ENCODE measurements at regions not wholly inside any gene's neighbourhood (a gene's known extent, or its start where the extent isn't known, plus 50 kb on each side); places are given as distances from the start of the nearest gene placed in this dataset.

DNA sequence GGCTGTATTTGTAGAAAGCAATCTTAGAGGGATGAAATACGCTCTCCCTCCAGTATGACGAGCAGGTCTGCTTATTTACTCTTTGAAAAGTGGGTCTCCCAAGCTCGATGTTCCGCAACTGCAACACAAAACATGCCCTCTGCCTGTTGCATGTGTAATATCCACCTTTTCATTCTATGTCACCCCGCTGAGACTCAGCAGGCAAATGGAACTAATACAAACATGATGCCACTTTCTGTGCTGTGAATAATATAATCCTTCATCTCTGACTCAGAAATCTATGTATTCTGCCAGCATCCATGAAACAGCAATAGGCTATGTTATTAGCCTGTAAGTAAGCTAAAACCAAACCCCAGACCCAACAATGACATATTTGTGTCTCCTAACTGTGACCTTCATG is 200.8 kb upstream of the TMCO5A start:
- Mint-ChIP-seq H3K27ac (no peak overlapping the region), H3K36me3 (no peaks in the 10 kb centered on the region), H3K27me3 (ENCODE audit: low read depth in 3 of 3) (peaks cover 0 to 1% (median 0%) of the 10 kb centered on the region in 3 donors), H3K4me1 (no peaks in the 10 kb centered on the region), H3K9me3 (peaks cover 0 to 7% (median 0%) of the 10 kb centered on the region in 6 donors), H3K4me3 (no peak overlapping the region)
- no peak for DNase-seq

DNA sequence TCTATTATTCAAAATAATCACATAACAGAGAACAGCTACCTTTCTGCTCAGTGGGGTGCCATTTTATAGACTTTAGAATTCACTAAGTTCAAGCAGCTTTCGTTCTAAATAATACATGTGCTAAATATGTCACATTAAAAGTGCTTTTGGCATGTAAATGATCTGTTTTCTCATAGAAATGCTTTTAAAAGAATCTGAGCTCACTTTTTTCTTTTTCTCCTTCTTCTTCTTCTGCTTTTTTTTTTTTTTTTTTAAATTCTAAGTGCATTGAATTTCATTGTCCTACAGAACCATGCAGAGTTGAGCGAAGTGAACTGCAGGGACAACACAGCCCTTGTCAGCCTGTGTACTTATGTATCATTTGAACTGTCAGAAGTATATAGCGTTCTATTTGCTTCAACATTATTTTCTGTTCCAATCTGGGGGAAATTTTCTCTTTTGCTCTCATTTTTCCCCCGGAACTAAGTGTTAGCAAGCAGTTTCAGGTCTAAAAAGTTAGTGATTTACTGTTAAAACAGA is 193.8 kb upstream of the TMCO5A start:
- DNase-seq = no peak
- Mint-ChIP-seq H3K27me3 (ENCODE audit: low read depth in 3 of 3) (peaks cover 0 to 3% (median 0%) of the 10 kb centered on the region in 3 donors), H3K27ac (no peak overlapping the region), H3K4me1 (no peaks in the 10 kb centered on the region), H3K4me3 (no peak overlapping the region), H3K9me3 (peaks cover 0 to 3% (median 0%) of the 10 kb centered on the region in 6 donors), H3K36me3 (no peaks in the 10 kb centered on the region)

DNA sequence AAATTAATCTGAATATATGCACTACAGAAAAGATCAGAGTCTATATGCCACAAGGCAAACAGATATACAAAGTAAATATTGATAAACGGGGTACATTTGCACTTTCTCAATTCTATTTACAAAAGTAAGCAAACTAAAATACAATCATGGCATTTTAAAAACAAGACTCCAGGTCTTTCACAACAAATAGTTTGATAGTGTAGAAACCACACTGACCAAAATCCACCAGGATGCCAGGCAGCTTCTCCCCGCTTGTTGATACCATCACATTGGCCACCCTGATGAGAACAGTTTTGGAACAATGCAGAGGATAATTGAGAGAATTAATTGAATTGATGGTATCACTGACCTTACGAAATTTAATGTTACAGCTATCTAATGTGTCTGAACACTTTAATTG is 190.6 kb upstream of the TMCO5A start:
- Mint-ChIP-seq H3K9me3 (peaks cover 0 to 12% (median 6%) of the 10 kb centered on the region in 6 donors), H3K4me1 (no peaks in the 10 kb centered on the region), H3K4me3 (no peak overlapping the region), H3K27ac (no peak overlapping the region), H3K27me3 (ENCODE audit: low read depth in 3 of 3) (peaks cover 0 to 2% (median 0%) of the 10 kb centered on the region in 3 donors), H3K36me3 (no peaks in the 10 kb centered on the region)
- DNase-seq = no peak

DNA sequence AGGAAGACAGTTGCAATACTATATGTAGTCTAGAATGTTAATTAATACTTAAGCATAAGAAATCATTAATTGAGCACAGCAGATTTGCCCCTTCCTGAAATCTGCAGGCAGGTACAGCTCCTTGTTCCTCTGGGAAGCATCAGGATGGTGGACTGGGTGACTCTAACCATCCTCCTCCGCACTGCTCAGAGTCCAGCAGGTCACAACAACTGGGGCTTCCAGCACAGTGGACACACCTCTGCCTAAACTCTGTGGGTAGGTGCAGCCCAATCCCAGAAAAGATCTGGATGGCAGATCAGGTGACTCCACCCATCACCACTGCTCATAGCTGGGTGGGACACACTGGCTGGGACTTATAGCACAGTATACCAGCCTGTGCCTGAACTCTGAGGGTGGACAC is 189.9 kb upstream of the TMCO5A start:
- Mint-ChIP-seq H3K27ac (no peak overlapping the region), H3K9me3 (peaks cover 0 to 16% (median 9%) of the 10 kb centered on the region in 6 donors), H3K36me3 (no peaks in the 10 kb centered on the region), H3K4me3 (no peak overlapping the region), H3K4me1 (no peaks in the 10 kb centered on the region), H3K27me3 (ENCODE audit: low read depth in 3 of 3) (peaks cover 0 to 2% (median 0%) of the 10 kb centered on the region in 3 donors)
- no peak for DNase-seq

DNA sequence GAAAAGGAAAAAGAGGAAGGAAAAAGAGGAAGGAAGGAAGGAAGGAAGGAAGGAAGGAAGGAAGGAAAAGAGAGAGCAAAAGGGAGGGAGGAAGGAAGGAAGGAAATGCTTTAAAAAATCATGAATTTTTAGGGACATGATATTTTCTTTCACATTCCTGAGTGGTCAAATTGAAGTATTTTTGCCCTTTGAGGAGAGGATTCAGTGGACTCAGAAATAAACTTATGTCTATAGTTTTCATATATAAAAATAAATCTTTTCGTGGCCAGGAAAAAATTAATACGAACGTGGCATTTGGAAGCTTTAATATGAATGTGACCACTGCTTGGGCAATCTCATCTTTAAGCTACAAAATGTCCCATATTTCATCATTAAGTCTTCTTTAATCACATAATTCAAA is 183.0 kb upstream of the TMCO5A start:
- no peaks in the 10 kb centered on the region for H3K36me3 Mint-ChIP-seq
- DNase-seq = no peak

DNA sequence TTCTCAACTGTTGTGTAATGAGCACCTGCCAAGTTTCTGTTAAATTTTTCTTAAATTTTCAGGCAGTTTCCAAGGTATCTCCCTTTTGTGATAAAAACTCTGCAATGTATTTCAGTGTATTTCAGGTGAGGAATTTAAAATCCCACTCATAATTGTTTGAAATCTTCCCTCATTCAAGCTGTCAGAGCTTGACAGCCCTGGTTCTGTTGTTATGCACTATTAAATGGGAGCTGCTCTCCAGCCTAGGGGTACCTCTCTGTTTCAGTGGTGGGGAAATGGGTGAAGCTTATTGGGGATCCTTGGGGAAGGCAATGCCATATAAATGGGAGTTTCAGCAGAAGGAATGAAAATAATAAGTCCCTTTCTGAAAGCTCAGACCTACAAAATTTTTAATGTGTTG is 178.0 kb upstream of the TMCO5A start:
- DNase-seq = no peak
- no peak overlapping the region for H3K27ac Mint-ChIP-seq
- H3K27me3 Mint-ChIP-seq (ENCODE audit: low read depth in 3 of 3) = peaks cover 0 to 3% (median 0%) of the 10 kb centered on the region in 3 donors
- no peak overlapping the region for H3K4me3 Mint-ChIP-seq
- H3K9me3 Mint-ChIP-seq = peaks cover 0 to 4% (median 1%) of the 10 kb centered on the region in 6 donors
- H3K4me1 Mint-ChIP-seq = no peaks in the 10 kb centered on the region
- no peaks in the 10 kb centered on the region for H3K36me3 Mint-ChIP-seq

More for the DNA sequence above, 183.0 kb upstream of the TMCO5A start:
- no peak overlapping the region for H3K4me3 Mint-ChIP-seq
- peaks cover 0 to 19% (median 8%) of the 10 kb centered on the region in 6 donors for H3K9me3 Mint-ChIP-seq
- no peaks in the 10 kb centered on the region for H3K4me1 Mint-ChIP-seq
- peaks cover 0 to 1% (median 0%) of the 10 kb centered on the region in 3 donors for H3K27me3 Mint-ChIP-seq (ENCODE audit: low read depth in 3 of 3)
- H3K27ac Mint-ChIP-seq = no peak overlapping the region

DNA sequence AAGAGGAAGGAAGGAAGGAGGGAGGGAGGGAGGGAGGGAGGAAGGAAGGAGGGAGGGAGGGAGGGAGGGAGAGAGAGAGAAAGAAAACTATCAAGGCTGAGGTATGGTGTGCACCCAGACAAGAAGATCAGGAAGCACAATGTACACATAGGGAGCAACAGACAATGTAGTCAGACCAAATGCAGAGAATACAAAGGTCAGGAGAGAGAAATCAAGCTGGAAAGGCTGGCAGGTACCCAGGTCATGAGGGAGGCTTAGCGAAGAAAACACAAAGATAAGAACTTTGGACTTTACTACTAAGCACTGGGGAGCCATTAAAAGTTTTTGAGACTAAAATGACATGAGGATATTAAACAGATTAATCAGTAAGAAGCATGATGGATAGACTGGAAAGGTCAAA is 176.0 kb upstream of the TMCO5A start:
- Mint-ChIP-seq H3K36me3 (no peaks in the 10 kb centered on the region), H3K27ac (no peak overlapping the region), H3K4me1 (no peaks in the 10 kb centered on the region), H3K9me3 (peaks cover 0 to 2% (median 0%) of the 10 kb centered on the region in 6 donors), H3K27me3 (ENCODE audit: low read depth in 3 of 3) (peaks cover 0 to 3% (median 2%) of the 10 kb centered on the region in 3 donors), H3K4me3 (no peak overlapping the region)
- DNase-seq = no peak

DNA sequence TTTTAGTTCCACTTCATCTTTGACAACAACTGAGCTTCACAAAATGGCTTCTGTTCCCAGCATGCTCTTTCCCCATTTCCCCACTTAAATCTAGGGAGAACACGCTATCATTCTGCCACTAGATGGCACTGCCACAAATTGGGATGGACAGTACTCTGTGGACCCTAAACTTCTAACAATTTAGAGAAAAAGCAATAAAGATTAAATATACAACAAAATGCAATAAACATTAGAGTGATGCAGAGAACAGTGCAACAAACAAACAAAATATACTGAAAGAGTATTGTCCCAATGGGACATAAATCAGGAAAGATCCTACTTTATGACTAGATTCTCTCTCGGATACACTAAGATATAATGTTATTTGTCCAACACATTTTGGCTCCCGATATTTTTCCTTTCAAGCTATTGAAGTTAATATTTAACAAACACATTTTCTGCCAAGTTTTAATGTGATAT is 169.7 kb upstream of the TMCO5A start:
- Mint-ChIP-seq H3K27ac (peak overlapping the region in 1 of 6 donors; percentile 40), H3K4me1 (peaks cover 10 to 29% of the 10 kb centered on the region in 2 donors), H3K27me3 (ENCODE audit: low read depth in 3 of 3) (peaks cover 0 to 5% (median 0%) of the 10 kb centered on the region in 3 donors), H3K4me3 (no peak overlapping the region), H3K9me3 (peaks cover 0 to 2% (median 0%) of the 10 kb centered on the region in 6 donors), H3K36me3 (no peaks in the 10 kb centered on the region)
- DNase-seq = peak in 1 of 3 donors; percentile 17

DNA sequence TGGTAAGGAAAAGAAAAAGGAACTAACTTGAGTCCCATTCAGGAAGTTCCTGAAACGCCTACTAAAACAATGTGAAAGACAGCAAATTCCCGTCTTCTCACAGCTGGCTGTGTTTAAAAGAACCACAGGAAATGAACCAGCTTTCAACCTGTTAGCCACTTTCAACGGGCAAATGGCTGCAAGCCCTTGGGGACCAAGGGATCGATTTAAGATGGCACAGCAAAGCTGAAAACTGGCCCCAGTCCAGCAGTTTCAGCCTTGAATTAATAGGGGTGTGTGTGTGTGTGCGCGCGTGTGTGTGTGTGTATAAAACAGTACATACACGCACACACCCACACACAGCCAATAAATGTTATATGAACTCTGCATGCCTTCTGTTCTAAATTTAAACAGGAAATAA is 168.7 kb upstream of the TMCO5A start:
- H3K27me3 Mint-ChIP-seq (ENCODE audit: low read depth in 3 of 3) = peaks cover 0 to 5% (median 0%) of the 10 kb centered on the region in 3 donors
- H3K4me3 Mint-ChIP-seq = peak overlapping the region; percentile 1 to 38 (median 31)
- peak in 2 of 3 donors; percentile 1 to 2 for DNase-seq
- peaks cover 0 to 2% (median 0%) of the 10 kb centered on the region in 6 donors for H3K9me3 Mint-ChIP-seq
- H3K4me1 Mint-ChIP-seq = peaks cover 10 to 29% of the 10 kb centered on the region in 2 donors
- H3K27ac Mint-ChIP-seq = no peak overlapping the region
- H3K36me3 Mint-ChIP-seq = no peaks in the 10 kb centered on the region

DNA sequence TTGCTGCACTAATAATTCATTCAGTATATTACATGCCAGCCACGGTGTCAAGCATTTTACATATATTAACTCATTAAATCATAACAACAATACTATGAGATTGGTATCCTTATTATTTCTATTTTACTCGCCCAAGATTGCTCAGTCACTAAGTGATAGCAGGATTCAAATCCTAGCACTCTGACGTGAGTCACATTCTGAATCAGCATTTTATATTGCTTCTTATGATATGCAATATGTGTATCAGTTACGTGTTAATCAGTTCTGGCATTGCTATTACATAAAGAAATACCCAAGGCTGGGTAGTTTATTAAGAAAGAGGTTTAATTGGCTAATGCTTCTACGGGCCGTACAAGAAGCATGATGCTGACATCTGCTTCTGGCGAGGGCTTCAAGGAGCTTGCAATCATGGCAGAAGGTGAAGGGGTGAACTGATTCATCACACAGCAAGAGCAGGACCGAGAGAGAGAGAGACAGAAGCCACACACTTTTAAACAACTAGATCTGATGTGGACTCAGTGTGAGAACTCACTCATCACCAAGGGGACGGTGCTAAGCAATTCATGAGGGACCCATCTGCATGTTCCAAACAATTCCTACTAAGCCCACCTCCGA is 166.5 kb upstream of the TMCO5A start:
- no peaks in the 10 kb centered on the region for H3K36me3 Mint-ChIP-seq
- H3K9me3 Mint-ChIP-seq = peaks cover 0 to 2% (median 0%) of the 10 kb centered on the region in 6 donors
- H3K27ac Mint-ChIP-seq = no peak overlapping the region
- no peak overlapping the region for H3K4me3 Mint-ChIP-seq
- peaks cover 0 to 3% (median under 1%) of the 10 kb centered on the region in 3 donors for H3K27me3 Mint-ChIP-seq (ENCODE audit: low read depth in 3 of 3)
- peaks cover 10 to 29% of the 10 kb centered on the region in 2 donors for H3K4me1 Mint-ChIP-seq
- no peak for DNase-seq

DNA sequence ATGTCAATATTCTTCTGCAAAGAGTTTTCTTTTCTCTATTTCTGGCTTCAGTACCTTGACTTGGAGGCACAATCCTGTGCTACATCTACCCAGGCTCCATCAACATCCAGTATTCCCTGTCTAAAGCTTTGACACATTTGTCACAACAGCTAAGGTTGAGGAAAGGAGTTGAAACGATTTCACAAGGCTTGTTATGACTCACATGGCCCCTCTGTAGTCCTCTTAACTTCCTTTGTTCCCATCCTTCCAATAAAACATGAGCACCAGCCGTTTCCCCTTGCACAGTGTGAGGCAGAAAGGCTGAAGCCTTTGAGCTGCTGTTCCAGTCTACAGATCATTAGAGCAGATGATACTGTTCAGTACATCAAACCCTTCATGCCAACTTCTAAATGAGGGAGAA is 163.0 kb upstream of the TMCO5A start:
- H3K4me1 Mint-ChIP-seq = peaks cover 0 to 7% of the 10 kb centered on the region in 2 donors
- H3K27me3 Mint-ChIP-seq (ENCODE audit: low read depth in 3 of 3) = peaks cover 0 to 4% (median 2%) of the 10 kb centered on the region in 3 donors
- no peak overlapping the region for H3K4me3 Mint-ChIP-seq
- H3K9me3 Mint-ChIP-seq = peaks cover 0 to 4% (median 0%) of the 10 kb centered on the region in 6 donors
- DNase-seq = no peak
- H3K36me3 Mint-ChIP-seq = no peaks in the 10 kb centered on the region
- H3K27ac Mint-ChIP-seq = no peak overlapping the region

DNA sequence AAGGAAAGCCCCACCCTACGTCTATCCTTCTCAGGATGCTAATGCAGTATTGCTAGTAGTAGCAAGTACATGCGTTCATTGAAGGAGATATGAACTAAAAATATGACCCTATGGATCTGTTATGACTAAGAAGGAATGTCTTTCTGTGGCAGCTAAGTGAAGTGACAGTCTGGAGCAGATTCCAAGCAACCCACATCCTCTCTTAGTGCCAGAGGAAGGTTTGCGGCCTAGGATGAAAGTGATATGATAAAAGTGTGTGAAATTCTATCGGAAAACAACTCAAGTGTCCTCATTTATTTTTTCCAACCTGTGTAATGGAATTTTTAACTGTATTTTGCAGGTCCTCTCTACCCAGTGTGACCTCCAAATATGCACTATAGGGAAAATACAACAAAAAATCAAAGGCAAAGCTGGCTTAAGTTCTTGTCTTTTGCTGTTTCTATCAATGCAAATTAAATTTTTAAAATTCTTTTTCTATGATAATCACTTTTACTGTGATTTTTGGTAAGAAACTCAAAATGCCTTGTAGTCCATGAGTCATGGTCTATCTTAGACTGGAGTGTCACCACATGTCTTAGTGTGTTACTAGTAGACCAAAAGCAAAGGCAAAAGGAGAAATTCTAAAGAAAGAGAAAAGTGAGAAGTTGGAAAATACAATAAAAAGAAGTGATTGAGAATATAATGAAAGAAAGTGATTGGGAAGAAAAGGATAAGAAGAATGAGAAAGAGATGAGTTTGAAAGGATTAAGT is 161.2 kb upstream of the TMCO5A start:
- H3K4me1 Mint-ChIP-seq = no peaks in the 10 kb centered on the region
- no peaks in the 10 kb centered on the region for H3K36me3 Mint-ChIP-seq
- peaks cover 0 to 4% (median 0%) of the 10 kb centered on the region in 3 donors for H3K27me3 Mint-ChIP-seq (ENCODE audit: low read depth in 3 of 3)
- H3K27ac Mint-ChIP-seq = no peak overlapping the region
- peaks cover 0 to 2% (median 0%) of the 10 kb centered on the region in 6 donors for H3K9me3 Mint-ChIP-seq
- H3K4me3 Mint-ChIP-seq = no peak overlapping the region
- DNase-seq = no peak

DNA sequence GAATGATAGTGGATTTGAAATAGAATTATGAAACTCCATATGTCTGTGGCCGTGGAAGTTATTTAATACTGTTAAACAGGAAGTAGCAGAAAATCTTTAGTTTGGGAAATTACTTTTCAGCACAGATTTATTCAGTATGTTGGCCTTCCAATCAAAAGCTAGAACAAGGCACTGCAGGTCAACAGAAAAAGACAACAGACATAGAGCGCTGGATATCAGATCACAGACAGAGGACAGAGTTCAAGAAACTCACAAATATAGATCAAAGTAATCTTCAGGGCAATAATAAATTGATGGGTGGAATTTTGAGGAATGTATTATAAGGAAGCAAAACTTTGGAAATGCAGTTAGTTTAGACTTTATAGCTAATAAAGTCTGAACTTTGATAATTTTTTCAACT is 159.5 kb upstream of the TMCO5A start:
- DNase-seq = no peak
- H3K4me3 Mint-ChIP-seq = no peak overlapping the region
- H3K36me3 Mint-ChIP-seq = no peaks in the 10 kb centered on the region
- H3K27ac Mint-ChIP-seq = no peak overlapping the region
- H3K27me3 Mint-ChIP-seq (ENCODE audit: low read depth in 3 of 3) = peaks cover 0 to 4% (median 0%) of the 10 kb centered on the region in 3 donors
- H3K4me1 Mint-ChIP-seq = no peaks in the 10 kb centered on the region
- H3K9me3 Mint-ChIP-seq = peaks cover 0 to 2% (median 0%) of the 10 kb centered on the region in 6 donors

DNA sequence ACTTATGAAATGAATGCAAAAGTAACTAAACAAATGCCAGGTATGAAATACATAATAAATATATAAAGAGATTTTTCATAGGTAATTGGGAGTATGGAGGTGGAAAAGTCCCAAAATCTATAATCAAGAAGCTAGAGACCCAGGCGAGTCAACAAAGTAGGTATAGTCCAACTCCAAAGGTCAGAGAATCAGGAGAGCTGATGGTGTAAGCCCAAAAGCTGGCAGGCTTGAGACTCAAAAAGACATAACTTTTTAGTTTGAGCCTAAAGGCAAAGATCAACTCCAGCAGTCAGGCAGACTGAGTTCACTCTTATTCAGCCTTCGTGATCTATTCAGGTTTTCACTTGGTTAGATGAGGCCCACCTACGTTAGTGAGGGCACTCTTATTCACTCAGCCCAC is 157.4 kb upstream of the TMCO5A start:
- Mint-ChIP-seq H3K27me3 (ENCODE audit: low read depth in 3 of 3) (peaks cover 0 to 4% (median 0%) of the 10 kb centered on the region in 3 donors), H3K27ac (no peak overlapping the region), H3K36me3 (no peaks in the 10 kb centered on the region), H3K9me3 (peaks cover 0 to 2% (median 0%) of the 10 kb centered on the region in 6 donors), H3K4me1 (no peaks in the 10 kb centered on the region), H3K4me3 (no peak overlapping the region)
- DNase-seq = no peak

Data from immature natural killer cell (primary cell).